Kidney tubule cell (primary cell): ENCODE measurements at regions not wholly inside any gene's neighbourhood (a gene's known extent, or its start where the extent isn't known, plus 50 kb on each side); places are given as distances from the start of the nearest gene placed in this dataset.
A peak's percentile ranks its signal among the peaks of the same experiment; 100 is the strongest.
"Not testable (repeated sequence)": the region's sequence is repeated elsewhere in the genome, so short reads cannot be mapped to it uniquely, and the experiment has no call there.

ENCODE experiments used
- DNase-seq: peaks from one replicate; pipeline ENCODE4 v3.0.0-alpha.2; 2018; ENCODE audit warnings: low spot score

DNA sequence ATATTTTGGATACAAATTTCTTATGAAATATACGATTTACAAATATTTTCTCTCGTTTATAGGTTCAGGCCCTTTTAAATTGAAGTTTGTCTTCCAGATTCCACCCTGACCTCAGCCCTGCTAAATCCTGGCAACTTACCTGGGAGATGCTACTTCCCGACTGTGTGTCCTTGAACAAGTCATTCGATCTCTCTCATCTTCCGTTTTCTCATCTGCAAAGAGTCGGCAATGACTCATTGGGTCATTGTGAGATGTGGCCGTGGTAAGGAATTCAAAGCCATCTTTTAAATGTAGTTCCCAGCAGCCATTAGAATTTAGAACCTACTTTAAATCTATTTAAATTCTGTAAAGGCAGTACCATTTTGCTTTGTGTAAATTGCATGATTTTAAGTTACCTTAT, 72.5 kb downstream of the LHX2 start:
- DNase-seq = no peak

DNA sequence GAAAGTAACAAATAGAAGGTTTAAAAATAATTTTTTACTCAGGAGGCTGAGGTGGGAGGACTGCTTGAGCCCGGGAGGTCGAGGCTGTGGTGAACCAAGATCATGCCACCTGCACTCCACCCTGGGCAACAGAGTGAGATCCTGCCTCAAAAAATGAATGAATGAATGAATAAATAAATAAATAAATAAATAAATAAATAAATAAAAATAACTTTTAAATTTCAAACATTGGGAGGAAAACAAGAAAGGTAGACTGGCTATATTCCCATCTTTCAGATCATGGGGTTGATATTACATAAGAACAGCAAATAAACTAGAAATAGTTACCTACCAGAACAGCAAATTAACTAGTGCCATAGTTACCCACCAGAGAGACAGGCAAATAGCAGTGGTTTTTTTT, 75.7 kb downstream of the LHX2 start:
- DNase-seq = no peak

DNA sequence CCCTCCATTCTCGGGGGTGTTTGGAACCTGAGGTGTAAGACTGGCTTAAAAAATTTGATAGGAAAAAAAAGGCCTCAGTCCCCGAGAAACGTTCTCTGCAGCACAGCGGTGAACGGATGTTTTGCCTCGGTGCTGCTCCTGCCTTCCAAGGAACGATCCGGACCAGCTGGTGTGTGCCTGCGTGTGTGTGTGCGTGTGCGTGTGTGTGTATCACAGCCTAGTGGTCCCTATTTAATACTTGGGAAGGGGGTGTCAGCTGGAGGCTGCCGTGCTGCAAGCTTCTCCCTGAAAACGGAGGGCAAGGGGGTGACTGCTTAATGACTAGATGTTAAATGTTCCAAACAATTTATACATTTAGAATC, 76.9 kb downstream of the LHX2 start:
- DNase-seq = no peak

DNA sequence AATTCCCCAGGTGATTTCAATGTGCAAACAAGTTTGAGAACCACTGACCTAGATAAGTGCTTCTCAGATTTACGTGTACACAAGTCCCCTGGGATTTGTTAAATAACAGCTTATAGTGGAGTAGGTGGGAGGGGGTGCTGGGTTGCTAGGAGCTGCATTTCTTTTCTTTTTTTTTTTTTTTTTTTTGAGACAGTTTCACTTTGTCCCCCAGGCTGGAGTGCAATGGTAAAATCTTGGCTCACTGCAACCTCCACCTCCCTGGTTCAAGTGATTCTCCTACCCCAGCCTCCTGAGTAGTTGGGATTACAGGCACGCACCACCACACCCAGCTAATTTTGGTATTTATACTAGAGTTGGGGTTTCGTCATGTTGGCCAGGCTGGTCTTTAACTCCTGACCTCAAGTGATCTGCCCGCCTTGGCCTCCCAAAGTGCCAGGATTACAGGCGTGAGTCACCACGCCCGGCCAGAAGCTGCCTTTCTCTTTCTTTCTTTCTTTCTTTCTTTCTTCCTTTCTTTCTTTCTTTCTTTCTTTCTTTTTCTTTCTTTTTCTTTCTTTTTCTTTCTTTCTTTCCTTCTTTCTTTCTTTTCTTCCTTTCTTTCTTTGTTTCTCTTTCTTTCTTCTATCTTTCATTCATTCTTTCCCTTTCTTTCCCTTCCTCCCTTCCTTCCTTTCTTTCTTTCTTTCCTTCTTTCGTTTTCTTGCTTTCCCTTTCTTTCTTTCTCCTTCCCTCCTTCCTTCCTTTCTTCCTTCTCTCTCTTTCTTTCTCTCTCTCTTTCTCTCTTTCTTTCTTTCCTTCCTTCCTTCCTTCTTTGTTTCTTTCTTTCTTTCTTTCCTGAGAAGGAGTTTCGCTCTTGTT, 78.3 kb downstream of the LHX2 start:
- not testable (repeated sequence) for DNase-seq

DNA sequence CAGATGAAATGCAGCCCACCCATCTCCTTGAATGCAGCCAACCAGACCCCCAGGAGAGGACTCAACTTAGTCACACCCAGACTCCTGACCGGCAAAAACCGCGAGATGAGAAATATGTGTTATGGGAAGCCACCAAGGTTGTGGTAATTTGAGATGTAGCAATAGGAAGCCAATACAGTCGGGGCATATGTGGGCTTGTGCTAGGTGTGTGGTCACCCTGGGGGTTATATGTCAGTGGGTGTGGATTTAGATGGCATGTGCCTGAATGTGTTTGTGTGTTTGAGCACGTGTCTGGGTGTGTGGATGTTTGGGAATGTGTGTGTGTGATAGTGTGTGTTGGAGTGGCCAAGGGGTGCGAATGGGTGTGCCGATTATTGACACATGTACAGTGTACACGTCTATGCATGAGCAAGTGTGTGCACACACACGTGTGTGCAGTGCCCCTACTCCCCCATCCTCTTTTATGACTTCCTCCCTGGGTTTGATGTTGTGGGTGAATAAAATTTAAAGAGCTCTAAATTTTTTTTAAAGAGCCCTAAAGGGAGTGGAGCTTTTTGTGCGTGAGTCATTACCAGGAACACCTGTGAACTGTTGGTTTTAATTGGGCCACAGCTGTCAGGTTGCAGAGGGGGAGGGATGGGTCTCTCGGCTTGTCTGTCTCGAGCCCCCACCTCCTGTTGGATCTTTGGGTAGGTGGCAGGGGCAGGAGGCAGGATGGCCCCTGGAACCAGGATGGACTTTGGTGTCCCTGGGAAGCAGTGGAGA, 86.8 kb downstream of the LHX2 start:
- DNase-seq = no peak

DNA sequence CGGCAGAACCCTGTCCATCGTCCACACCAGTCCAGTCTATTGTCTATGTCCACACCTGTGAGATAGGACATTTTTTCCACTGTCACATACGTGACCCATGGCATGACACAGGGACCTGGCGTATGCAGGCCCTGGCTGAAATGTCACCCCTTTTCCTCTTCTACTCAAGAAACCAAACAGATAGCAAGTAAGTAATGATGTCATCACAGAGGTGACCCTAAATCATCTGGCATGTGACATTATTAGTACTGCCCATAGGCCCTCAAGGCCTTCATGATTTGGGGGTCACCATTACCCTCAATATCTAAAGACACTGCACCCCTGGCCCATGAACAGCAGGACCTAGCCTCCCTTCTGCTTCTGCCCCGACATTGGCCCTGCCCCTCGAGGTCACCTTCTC, 88.3 kb downstream of the LHX2 start:
- DNase-seq = no peak

DNA sequence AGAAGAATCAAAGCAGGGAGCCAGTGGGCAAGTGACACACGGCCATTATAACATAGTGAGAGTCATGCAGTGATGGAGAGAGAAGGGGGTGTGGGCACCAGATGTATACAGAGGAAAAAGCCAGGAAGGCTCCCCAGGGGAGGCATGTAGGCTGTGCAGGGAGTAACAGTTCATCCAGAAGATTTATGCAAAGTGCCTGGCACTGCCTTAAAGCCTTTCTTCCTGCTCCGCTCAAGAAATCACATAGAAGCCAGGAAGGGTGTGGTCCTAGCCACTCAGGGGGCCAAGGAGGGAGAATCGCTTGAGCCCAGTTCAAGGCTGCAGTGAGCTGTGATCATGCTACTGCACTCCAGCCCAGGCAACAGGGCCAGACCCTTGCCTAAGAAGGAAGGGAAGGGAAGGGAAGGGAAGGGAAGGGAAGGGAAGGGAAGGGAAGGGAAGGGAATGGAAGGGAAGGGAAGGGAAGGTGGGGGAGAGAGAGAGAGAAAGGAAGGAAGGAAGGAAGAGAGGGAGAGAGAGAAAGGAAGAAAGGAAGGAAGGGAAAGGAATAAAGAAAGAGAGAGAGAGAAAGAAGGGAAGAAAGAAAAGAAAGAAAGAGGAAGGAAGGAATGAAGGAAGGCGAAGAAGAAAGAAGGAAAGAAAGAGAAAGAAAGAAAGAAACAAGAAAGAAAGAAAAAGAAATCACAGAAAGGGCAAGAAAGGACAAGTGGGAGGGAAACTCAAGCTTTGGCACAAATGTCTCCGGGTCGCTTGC, 89.8 kb downstream of the LHX2 start:
- no peak for DNase-seq

DNA sequence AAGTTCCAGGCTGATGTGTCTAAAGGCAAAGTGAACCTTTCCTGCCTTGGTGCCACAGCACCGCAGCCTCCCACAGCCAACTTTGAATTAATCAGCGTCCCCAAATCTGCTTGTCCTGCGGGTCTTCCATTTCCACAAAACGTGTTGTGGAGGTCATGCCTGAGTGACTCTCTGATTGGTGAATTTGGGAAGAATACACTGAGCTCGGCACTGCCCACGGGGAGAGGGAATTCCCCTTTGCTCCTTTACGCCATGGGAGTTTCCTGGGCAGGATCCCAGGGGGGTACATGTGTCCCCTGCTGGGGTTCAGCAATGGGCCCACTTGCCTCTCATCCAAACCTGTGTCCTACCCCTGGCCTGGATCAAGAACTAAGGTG, 90.4 kb downstream of the LHX2 start:
- no peak for DNase-seq

DNA sequence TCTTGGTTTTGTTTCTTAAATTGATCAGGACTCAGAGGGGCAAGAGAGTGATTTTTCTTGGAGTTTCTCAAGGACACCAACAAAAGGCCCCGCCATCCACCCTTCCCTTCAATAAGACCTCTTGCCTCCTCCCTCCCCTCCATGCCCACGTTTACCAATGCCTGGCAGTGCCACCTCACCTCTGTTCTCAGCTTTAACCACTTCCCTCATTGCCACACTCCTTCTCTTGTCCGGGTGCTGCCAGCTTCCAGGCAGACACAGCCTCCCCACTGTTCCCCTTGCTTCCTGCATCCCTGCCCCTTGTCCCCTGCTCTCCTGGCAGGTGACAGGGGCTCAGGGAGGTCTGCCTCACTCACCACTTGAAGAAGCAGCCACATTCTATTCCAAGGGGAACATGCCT, 90.8 kb downstream of the LHX2 start:
- no peak for DNase-seq

DNA sequence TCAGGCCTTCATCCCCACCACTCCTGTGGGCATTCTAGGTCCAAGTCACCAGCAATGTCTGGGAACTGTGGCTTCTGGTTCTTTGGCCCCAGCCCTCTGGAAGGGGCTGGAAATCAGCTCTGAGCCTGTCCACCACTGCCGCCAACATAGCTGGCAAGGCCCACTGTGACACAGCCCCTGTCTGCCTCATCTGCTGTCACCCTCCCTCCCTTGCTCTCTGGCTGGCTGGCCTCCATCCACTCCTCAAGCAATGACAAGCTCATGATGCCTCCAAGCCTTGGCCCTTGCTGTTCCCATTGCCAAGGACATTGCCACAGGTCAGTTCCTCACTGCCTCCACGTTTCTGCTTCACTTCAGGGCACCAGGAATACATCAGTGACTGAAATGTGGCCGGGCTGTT, 93.7 kb downstream of the LHX2 start:
- no peak for DNase-seq

DNA sequence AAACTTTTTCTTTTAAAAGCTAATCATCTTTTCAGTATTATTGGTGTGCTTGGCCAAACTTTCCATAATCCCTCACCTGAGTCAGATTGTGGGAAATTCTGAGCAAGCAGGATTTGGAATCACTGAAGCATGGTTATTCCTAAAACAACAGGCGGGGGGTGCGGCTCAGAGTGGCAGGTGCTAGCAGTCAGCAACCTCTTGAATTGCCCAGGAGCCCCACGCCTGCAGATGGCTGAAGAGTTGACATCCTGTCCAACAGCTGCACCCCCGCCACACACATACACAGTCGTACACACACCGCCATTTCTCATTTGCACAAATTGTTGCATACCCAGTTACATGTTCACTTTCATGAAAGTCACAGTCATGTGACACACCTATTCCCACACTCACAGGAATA, 96.6 kb downstream of the LHX2 start:
- DNase-seq = no peak

DNA sequence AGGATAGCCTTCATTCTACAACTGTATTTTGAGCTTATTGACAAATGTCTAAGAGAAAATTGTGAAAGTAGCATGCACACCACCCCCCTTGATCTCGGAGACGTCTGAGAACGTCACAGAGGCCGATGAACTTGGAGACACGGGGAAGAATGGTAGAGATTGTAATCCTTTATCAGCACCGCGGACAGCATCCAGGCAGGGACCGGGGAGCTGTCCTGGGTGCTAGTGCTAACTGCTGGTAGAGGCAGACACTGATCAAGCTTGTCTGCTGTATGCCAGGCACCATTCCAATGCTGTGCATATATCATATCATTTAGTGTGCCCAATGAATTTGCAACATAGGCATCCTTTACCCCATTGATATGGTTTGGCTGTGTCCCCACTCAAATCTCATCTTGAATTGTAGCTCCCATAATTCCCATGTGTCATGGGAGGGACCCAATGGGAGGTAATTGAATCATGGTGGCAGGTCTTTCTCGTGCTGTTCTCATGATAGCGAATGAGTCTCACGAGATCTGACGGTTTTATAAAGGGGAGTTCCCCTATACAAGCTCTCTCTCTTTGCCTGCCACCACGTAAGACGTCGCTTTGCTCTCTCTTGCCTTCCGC, 98.8 kb downstream of the LHX2 start:
- peak; percentile 53 for DNase-seq

DNA sequence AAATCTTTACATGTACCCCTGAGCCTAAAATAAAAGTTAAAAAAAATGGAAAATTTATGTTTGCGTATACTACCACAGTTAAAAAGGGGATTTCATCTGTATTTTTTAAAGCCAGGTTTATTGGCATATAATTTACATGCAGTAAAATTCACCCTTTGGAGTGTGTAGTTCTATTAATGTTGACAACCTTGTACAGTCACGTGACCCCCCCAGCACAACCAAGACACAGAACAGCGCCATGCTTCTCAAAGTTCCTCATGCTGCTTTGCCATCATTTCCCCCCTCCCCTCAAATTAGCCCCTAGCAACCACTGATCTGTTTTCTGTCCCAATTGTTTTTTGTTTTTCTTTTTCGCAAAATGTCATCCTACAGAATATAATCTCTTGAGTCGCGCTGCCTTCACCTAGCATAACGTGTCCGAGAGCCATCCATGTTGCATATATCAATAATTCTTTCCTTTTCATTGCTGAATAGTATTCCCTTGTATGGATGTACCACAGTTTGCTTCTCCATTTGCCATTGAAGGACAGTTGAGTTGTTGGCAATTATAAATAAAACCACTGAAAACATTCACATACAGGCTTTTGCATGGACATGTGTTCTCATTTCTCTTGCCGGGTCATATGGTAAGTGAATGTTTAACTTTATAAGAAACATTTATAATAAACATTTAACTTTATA, 105.3 kb downstream of the LHX2 start:
- DNase-seq = no peak

DNA sequence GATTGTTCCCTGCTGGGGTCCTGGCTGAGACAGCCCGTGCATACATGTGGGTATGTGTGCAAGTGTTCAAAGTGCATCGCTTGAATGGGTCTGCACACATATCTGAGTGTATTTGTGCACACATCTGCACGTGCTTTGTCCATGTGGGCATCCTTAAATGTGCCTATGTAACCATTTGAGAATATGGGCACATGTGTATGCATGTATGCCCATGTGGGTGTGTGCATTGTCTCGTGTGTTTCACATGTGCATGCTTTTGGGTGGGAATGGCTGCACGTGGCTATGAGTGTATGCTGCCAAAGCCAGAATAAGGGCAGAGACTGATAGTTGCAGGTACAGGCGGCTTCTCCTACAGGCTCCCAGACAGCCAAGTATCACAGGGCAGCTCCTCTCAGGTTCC, 107.3 kb downstream of the LHX2 start:
- DNase-seq = no peak

DNA sequence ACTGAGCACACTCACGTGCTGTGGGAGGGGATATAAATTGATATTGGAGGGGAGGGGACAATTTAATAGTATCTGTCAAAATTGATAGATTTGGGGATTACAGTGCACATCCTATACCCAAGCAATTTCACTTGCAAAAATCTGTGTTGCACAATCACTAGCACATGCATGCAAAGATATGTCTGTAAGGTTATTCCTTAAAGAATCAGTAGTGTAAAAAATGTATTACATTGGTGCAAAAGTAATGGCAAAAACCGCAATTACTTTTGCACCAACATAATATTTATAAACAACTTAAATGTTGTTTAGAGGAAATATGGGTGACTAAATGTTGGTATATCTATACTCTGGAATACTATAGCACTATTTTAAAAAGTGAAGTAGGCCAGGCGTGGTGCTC, 108.7 kb downstream of the LHX2 start:
- no peak for DNase-seq

DNA sequence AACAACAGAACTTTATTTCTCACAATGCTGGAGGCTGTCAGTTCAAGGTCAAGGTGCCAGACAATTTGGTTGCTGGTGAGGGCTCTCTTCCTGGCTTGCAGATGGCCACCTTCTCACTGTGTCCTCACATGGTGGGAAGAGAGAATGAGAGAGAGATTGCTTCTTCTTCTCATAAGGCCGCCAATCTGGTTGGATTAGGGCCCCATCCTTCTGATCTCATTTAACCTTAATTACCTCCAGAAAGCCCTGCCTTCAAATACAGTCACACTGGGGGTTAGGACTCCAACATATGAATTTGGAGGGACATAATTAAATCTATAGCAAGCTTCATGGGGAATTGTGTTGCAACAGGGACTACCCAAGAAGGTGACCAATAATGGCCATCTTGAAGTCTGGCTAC, 110.2 kb downstream of the LHX2 start:
- DNase-seq = no peak

DNA sequence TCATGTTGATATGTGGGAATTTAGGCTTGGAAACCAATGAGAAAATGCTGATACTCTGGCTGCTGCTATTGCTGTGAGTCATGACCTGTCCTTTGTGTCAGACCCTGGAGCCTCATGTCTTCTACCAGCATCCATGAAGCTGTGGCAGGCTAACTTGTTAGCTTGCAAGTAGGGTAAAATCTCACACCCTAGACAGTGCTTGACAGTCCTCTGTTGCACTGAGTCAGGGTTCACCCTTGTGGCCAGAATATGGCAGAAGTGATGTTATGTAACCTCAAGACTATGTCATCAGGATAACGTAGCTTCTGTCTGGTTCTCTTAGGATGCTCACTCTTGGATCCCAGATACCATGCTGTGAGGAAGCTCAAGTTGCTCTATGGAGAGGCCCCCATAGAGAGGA, 110.8 kb downstream of the LHX2 start:
- DNase-seq = no peak

DNA sequence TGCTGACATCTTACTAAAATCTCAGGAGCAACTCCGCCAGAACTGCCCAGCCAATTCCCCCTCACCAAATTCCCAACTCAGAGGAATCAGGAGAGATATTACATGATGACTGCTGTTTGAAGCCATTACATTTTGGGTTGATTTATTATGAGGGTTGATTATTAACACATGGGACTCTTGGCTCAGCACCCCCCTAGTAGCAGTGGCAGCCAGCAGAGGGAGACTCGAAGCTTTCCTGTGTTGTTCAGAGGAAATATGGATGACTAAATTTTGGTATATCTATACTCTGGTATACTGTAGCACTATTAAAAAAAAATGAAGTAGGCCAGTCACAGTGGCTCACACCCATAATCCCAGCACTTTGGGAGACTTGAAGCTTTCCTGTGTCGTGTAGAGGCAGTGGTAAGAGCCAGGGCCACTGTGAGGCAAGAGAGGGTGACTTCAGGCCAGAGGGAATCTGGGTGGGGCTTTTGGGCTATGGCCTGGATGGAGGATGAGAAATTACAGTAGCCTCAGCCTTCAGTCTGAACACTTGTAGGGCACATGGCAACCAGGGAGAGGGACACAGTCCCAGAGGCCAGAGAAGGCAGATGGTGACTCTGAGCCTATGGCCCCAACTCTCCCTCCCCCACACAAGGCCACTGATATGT, 111.4 kb downstream of the LHX2 start:
- peak; percentile 41 for DNase-seq

DNA sequence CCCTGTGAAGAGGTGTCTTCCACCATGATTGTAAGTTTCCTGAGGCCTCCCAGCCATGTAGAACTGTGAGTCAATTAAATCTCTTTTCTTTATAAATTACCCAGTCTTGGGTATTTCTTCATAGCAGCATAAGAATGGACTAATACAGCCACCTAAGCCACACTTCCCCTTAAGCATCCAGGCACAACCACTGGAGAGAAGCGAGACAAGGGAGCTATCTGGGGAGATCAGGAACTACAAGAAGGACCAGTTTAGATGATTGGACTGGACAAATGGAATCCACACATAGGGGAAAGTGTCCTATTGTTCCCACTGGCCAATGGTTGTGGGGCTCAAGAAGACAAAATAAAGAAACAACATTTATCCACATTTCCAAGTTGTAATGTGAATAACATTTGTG, 112.1 kb downstream of the LHX2 start:
- DNase-seq = not testable (repeated sequence)

DNA sequence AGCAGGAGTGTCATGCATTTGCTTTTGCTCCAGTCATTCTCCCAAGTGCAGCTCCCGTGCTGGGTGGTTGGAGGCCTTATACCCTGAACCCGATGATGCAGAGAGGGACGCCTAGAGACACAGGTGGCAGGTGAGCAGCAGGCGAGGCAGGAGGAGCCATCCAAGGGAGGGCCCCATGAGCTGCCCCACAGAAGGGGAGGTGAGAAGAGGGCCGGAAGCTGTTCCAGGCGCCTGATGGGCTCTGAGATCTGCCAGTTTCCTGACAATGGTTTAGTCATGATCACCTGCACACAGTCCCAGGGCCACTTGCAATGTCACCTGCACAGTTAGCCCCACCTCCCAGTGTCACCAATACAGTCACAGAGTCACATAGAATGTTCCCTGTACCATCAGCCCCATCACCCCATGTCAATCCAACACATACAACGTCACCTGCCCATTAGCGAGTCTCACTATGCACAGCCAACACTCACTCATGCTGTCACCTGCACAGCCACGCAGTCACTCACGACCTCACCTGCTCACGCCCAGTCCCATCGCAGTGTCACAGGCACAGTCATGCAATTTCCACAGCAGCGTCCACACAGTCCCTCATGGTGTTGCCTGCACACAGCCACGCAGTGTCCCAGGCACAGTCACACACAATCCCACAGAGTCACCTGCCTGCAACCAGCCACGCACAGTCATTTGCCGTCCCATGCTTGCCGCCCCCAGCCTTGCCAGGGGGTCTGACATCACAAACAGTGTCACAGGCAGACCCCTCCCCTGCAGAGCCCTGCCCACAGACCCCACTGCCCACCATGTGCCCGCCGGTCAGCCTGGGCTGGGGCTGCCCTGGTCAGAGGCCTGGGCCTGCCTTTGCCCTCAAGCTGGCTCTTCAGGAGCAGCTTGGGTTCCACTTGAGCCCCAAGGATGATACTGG, 113.4 kb downstream of the LHX2 start:
- no peak for DNase-seq

DNA sequence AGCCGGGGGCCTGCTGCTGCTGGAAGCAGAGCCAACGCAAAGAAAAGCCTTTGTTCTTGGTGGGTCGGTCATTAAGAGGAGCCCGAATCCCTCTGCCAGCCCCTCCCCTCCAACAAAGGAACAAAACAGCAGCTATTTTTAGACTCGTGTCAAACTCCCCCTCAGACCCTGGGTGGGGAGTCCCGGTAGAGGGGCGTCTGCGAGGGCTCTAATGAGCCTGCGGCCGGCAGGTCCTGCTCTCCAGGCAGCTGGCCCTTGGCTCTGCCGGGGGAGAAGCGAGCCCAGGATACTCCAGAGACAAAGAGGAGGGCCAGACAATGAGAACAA, 114.0 kb downstream of the LHX2 start:
- DNase-seq = no peak
